Motor neuron (in vitro differentiated cells): ENCODE measurements at regions not wholly inside any gene's neighbourhood (a gene's known extent, or its start where the extent isn't known, plus 50 kb on each side); places are given as distances from the start of the nearest gene placed in this dataset.
A peak's percentile ranks its signal among the peaks of the same experiment; 100 is the strongest.

Experiments
- ATAC-seq, 8 experiments: fragments of 200-7000 bp; cut with Tn5 transposase; replicated peaks in 6 of 8; 2 replicates each; pipeline ENCODE4 v1.8.0; 2021; ENCODE audit warnings: mild to moderate bottlenecking in 8 of 8, moderate library complexity in 8 of 8
- H3K27ac ChIP-seq, 2 donors: fragments of 250-450 bp; sonication (Bioruptor Pico); 2 replicates each; pipeline ENCODE4 v1.9.0; 2021; ENCODE audit warnings: antibody characterized with exemption in 2 of 2, mild to moderate bottlenecking in 2 of 2, moderate library complexity in 1 of 2
- H3K4me1 ChIP-seq, 2 donors: fragments of 250-450 bp; sonication (Bioruptor Pico); replicated peaks in 1 of 2; 2 replicates each; pipeline ENCODE4 v1.6.1; 2021; ENCODE audit warnings: antibody characterized with exemption in 2 of 2, mild to moderate bottlenecking in 2 of 2, moderate library complexity in 1 of 2
- H3K4me3 ChIP-seq, 5 donors: fragments of 250-450 bp; sonication (Bioruptor Pico); 2 replicates each; pipeline ENCODE4 v1.9.0; 2021; ENCODE audit warnings: antibody characterized with exemption in 5 of 5, mild to moderate bottlenecking in 5 of 5, moderate library complexity in 4 of 5
- WGBS, 10 experiments: fragments of 450-650 bp; shearing (Covaris generic); methylation state at CpG; one replicate each; pipeline ENCODE4 v1.0.0; 2022; 5-methylcytosine and 5-hydroxymethylcytosine counted together
- in situ Hi-C, 9 experiments: fragments of 400-800 bp; cut with MboI; loops; one replicate each; pipeline ENCODE4 v1.15.0; 2021; ENCODE audit warnings: low sequenced_read_pairs in 9 of 9, low pct_unique_long_range_greater_than_20kb in 2 of 9; ENCODE audit not compliant: unreplicated experiment in 9 of 9

DNA sequence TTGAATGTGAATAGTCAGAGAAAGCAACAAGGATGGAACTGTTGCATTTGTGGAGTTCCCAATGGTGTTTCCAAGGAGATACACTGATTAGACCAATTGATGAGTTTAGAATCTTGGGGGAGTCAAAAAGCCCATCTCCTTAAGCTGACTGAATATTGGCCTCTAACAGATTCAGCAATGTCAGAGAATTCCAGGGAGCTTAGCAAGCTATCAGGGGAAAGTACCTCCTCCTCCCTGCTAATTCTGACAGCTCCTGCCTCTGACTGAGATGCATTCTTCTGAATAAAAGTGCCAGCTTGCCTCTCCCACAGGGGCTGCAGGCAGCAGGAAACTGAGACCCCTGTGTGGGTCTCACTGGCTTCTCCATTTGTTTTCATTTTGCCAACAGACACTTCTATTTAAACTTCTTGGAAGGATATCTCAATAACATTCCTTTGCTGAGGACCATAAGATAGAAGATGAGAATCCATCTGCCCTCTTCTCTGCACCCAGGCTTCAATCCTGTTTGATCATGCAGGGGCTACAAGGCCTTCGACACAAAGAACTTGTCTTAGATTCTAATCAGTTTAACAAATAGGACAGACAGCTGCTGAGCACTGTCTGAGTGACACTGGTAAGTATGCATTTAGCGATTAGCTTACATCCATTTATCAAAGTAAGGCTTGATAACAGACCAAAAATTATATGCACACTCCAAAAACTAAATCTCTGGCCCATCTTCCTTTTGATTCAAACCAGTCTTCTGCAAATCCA, 1080.8 kb downstream of the TUSC7 start:
- in situ Hi-C loops, result no loop called here
- ATAC-seq, result peak in 6 of 8 experiments; percentile 25 to 59 (median 54)
- 13 to 83% (median 50%) methylated on average over 1 to 2 of the region's 2 CpGs; no CpG with 5 or more reads in 1 of the 10 experiments for WGBS, 10 experiments
- Histone ChIP-seq H3K4me3 (no peak overlapping the region), H3K4me1 (peaks cover 38 to 51% of the 10 kb centered on the region in 2 donors), H3K27ac (no peak overlapping the region)

DNA sequence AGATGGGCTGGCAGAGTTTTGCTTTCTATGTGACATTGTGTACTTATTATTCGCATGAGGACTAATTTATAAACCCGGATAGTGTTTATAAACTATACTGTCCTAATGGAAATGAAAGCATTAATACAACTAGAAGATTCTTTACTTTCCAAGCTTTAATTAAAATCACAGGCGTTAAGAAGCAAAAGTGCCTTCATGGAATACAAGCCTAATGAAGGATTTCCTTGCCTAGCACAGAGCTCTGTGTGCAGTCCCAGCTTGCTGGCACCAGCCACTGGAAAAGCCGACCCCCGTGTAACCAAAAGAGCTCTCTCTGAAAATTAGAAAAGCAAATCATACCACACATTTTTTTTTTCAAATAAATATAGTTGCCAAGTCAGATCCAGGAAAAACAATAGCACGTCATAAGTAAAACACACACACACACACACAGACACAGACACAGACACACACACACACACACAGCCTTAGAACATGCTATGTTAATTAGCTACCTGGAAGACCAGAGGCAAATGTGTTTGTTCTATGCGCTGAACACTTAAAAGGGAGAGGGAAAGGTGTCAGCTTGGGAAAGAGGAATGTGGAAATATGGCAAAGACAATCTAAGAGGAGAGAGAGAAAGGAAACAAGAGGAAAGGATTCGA, 1084.2 kb downstream of the TUSC7 start:
- Histone ChIP-seq H3K4me1 (peaks cover 44 to 62% of the 10 kb centered on the region in 2 donors), H3K4me3 (no peak overlapping the region), H3K27ac (no peak overlapping the region)
- in situ Hi-C loops, result no loop called here
- 13 to 83% (median 56%) methylated on average over 3 to 8 of the region's 8 CpGs for WGBS, 10 experiments
- peak in 1 of 8 experiments; percentile 26 for ATAC-seq

DNA sequence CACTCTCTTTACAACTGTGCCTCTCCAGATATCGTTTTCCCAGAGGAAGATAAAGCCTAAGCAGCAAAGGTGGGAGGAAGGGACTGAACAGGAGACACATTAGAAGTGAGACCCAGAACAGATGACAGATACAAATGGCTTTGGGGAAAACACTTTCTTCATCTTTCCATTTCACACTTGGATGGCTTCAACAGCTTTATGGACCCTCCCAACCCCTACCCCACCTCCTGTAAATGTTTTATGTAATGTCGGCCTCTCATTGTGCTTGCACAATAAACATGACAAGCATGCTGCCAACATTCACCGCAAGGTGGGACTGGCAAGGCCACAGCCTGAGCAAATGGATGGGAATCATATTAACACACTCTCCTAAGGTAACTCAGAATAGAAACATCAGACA, 1088.6 kb downstream of the TUSC7 start:
- Histone ChIP-seq H3K4me3 (peak overlapping the region in 3 of 5 donors; percentile 1 to 17 (median 15)), H3K4me1 (peaks cover 36 to 45% of the 10 kb centered on the region in 2 donors), H3K27ac (peak overlapping the region; percentile 23 to 46)
- in situ Hi-C loops, result no loop called here
- ATAC-seq, result no peak
- 0 to 50% (median 28%) methylated on average over 1 to 3 of the region's 3 CpGs; no CpG with 5 or more reads in 4 of the 10 experiments for whole genome bisulfite sequencing, 10 experiments

DNA sequence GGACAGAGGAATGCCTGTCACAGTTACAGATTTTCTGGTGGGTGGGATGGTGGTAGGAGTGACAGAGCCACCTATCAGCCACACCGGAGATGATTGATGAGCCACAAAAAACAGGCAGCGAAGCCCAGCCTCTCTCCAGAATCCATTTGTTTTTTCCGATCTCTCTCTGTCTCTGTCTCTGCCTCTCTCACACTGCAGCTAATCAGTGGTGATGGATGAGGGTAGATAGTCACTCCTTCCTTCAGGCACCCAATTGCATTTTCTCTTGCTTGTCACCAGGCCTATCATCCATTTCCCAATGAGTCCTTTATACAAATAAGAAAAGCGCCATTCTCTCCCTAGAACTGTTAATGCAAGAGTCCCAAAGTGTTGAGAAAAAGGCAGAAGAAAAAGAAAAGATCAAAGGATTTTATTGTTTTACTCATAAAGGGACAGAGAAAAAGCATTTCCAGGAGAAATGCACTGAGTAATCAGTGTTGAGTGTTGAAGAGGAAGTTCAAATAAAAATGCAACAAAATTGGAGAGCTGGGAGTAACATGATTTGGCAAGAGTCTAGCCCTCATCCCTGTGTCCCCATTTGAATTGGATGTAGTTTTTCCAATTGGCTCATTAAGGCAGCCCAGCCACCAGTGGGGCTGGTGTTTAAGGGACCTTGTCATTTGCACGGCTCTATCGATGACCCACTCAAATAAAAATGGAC, 1089.3 kb downstream of the TUSC7 start:
- WGBS, 10 experiments, result 13 to 83% (median 47%) methylated on average over 1 to 6 of the region's 6 CpGs
- Histone ChIP-seq H3K27ac (peak overlapping the region; percentile 23 to 46), H3K4me3 (peak overlapping the region in 3 of 5 donors; percentile 1 to 17 (median 15)), H3K4me1 (peaks cover 30 to 39% of the 10 kb centered on the region in 2 donors)
- peak in 5 of 8 experiments; percentile 91 to 95 (median 94) for ATAC-seq
- in situ Hi-C loops, result no loop called here

DNA sequence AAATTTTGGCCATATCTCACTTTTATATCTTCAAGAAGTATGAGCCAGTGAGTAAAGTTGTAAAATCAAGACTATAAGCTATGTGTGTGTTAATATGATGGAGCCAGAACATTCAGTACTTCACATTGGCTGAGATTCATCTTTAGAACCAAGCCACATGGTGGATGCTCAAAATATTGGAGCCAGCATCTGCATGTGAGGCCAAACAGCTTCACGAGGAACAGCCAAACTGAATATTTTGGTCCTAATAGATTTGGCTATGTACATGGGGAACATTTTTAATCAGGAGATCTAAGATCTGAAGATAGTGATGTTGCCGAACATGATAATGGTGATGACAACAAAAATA, 1089.8 kb downstream of the TUSC7 start:
- peaks cover 27 to 34% of the 10 kb centered on the region in 2 donors for H3K4me1 ChIP-seq
- in situ Hi-C loops, result no loop called here
- WGBS, 10 experiments, result 0 to 100% (median 70%) methylated on average over 1 to 2 of the region's 2 CpGs; no CpG with 5 or more reads in 2 of the 10 experiments
- ATAC-seq, result no peak
- no peak overlapping the region for H3K27ac ChIP-seq
- no peak overlapping the region for H3K4me3 ChIP-seq

DNA sequence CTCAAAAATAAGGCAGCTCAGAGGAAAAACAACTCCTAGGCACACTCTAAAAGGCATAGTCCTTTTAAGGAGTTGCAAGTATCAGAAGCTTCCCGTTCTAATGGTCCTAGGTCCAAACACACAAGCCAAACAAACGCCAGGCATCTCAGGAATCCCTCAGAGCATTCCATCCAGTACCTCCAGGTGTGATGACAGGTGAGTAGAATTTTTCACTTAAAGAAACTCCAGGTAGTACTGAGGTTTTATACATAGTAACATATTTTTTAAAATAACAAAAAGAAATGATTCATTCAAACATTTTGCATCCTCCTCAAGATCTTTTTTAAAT, 1092.3 kb downstream of the TUSC7 start:
- ATAC-seq, result no peak

DNA sequence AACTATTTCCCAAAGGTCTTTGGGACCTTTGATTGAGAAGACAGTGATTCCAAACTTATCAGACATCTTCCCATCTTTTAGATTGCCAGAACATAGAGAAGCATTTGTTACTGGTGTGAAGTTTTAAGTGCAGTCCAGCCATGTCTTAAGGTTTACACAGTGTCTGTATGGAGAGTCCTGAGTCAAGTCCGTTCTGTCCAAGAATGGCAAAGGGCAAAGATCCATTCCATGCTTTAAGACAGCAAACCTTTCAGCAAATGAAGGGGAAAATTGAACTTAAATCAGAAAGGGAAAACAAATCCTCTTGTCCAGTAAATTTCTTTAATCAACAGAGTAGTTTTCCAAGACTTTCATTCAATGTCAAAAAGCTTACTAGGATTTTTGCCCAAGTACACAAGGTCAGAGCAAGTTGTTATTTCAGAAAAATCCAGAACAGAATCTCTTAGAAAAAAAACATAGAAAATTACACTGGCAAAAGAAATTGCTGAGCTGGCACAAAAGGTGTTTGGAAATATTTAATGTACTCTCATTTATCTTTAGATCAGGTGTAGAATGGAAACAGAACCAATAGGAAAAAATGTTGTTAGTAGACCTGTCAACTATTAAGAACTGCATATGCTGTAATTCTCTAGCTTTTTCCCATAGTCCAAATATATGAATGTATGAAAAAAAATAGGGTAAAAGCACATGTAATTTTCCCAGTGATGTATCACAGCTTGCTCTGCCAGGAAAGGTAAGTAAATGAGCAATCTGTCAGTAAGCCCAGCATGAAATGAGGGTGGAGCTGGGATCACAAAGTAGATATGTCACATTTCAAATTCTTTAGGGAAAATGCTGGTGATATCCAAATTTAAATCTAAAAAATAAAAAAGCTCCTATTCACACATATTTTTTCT, 1099.9 kb downstream of the TUSC7 start:
- Histone ChIP-seq H3K4me1 (peaks cover 4 to 30% of the 10 kb centered on the region in 2 donors), H3K27ac (no peak overlapping the region), H3K4me3 (no peak overlapping the region)
- peak in 1 of 8 experiments; percentile 26 for ATAC-seq
- WGBS, 10 experiments, result 0 to 100% (median 57%) methylated on average over 1 of the region's 1 CpG; no CpG with 5 or more reads in 6 of the 10 experiments
- in situ Hi-C loops, result no loop called here

More for the DNA sequence above, 1092.3 kb downstream of the TUSC7 start:
- H3K27ac ChIP-seq, result no peak overlapping the region
- H3K4me1 ChIP-seq, result peaks cover 20 to 28% of the 10 kb centered on the region in 2 donors
- in situ Hi-C loops, result no loop called here
- H3K4me3 ChIP-seq, result no peak overlapping the region
- 0 to 60% methylated on average over 1 to 2 of the region's 2 CpGs; no CpG with 5 or more reads in 8 of the 10 experiments for WGBS, 10 experiments

DNA sequence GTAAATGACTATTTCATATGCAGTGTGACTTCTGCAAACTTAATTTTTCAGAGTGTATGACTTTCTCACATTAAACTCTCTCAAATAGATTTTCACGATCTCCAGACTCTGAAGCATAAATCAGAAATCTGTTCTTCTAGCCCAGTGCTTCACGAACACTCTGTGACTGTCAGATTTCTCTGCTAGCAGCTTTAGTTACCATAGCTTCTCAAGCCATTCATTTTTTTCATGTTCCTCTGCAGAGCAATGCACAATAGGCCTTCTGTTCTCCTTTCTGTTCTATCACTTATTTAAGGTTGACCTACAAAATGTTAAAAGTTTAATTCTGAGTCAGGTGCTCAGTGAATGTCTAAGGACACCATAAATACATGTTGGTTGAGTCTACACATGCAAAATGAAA, 1102.2 kb downstream of the TUSC7 start:
- Histone ChIP-seq H3K27ac (no peak overlapping the region), H3K4me1 (peaks cover 4 to 29% of the 10 kb centered on the region in 2 donors), H3K4me3 (no peak overlapping the region)
- in situ Hi-C loops, result no loop called here
- WGBS, 10 experiments, result 11 to 93% (median 43%) methylated on average over 1 to 2 of the region's 2 CpGs; no CpG with 5 or more reads in 2 of the 10 experiments
- ATAC-seq, result peak in 5 of 8 experiments; percentile 33 to 76 (median 53)

DNA sequence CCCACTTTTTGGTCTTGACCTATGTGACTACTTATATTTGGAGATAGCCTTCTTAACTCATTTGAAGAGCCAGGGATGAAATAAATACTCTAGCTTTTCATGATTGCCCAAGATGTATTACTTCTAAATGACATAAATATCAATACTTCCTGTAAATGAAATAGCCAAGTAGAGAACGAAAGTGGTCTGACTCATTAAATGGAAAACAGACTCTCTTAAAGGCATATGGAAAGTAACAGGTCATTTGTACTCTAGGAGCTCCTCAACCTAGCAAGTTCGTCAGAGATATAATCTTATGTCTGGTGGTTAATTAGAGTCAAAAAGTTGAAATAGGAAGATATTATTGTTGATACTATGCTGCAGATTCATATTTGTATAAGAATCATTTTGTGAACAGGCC, 1105.4 kb downstream of the TUSC7 start:
- Histone ChIP-seq H3K27ac (no peak overlapping the region), H3K4me3 (no peak overlapping the region), H3K4me1 (peaks cover 0 to 8% of the 10 kb centered on the region in 2 donors)
- peak in 7 of 8 experiments; percentile 48 to 98 (median 60) for ATAC-seq
- in situ Hi-C loops, result no loop called here
- WGBS, 10 experiments, result 0 to 94% (median 55%) methylated on average over 1 to 2 of the region's 2 CpGs

DNA sequence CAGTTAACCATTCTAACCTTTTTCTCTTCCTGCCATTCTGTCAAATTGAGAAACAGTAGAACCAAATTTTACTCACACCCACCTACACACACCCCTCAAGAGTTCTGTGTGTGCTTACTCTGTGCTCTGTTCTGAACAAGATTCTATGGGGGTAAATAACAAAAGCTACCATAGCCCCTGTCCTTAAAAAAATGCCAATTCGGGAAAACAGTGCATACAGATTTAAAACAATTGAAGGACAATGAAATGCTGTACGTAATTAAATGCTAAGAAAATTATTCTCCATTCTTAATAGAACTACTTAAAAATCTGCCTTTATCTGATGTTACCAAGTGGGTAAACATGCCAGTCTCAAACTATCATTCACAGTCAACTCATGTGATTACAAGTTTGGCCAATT, 1107.5 kb downstream of the TUSC7 start:
- WGBS, 10 experiments, result 66 to 100% (median 90%) methylated on average over 1 to 2 of the region's 2 CpGs; no CpG with 5 or more reads in 2 of the 10 experiments
- ATAC-seq, result no peak
- H3K4me1 ChIP-seq, result peaks cover 2 to 17% of the 10 kb centered on the region in 2 donors
- in situ Hi-C loops, result no loop called here
- no peak overlapping the region for H3K4me3 ChIP-seq
- no peak overlapping the region for H3K27ac ChIP-seq

DNA sequence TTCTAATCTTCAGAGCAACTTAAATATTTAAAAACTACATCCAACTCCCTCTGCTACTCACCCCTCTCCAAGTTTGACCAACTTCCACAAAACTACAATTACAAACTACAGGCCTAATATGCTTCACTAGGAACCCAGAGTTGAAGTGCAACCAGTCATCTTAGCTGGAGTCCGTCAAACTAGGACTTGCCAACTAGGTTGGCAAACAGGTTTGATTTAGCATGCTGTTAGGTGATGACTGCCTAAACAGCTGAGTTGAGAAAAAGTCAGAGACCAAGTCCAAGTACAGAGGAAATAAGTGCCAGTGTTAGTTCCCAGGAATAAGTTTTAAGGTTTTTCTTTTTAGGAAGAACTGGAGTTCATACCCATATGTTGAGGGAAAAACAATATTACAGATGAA, 1109.0 kb downstream of the TUSC7 start:
- WGBS, 10 experiments, result 20 to 100% (median 94%) methylated on average over 1 of the region's 1 CpG; no CpG with 5 or more reads in 4 of the 10 experiments
- ATAC-seq, result no peak
- in situ Hi-C loops, result no loop called here
- no peak overlapping the region for H3K4me3 ChIP-seq
- no peak overlapping the region for H3K27ac ChIP-seq
- H3K4me1 ChIP-seq, result peaks cover 2 to 15% of the 10 kb centered on the region in 2 donors

DNA sequence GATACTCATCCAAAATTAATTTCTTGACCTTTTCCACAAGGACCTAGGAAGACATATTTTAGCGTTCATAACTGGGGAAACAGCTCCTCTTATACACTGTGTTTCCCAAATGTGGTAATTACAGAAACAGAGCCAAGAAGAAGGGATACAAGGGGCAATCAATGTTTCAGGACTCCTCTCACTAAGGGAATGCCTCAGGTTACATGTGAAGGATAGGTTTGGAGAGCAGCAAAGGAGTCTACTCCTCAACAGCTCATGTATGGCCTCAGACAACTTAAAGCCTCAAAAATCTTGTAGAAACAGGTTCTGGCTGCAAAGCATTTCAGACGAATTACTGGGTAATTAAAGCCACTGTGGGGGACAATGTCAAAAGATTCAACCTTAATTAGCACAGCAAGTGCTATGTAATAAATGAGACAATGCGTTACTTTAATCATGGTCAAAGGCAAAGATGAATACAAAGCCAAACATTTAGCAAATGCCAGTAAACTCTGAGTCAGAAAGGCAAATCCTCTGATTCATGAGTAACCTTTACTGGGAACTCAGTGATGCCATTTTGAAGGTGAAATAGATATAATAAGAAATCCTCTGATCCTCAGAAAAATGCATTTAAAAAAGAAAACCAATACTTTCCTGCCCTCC, 1111.2 kb downstream of the TUSC7 start:
- WGBS, 10 experiments, result 20 to 100% (median 47%) methylated on average over 1 to 3 of the region's 3 CpGs; no CpG with 5 or more reads in 2 of the 10 experiments
- Histone ChIP-seq H3K4me1 (peaks cover 2 to 16% of the 10 kb centered on the region in 2 donors), H3K4me3 (no peak overlapping the region), H3K27ac (no peak overlapping the region)
- peak in 6 of 8 experiments; percentile 22 to 78 (median 58) for ATAC-seq
- in situ Hi-C loops, result no loop called here
